Suppressor macrophage (primary cell): ENCODE measurements at regions not wholly inside any gene's neighbourhood (a gene's known extent, or its start where the extent isn't known, plus 50 kb on each side); places are given as distances from the start of the nearest gene placed in this dataset.
A peak's percentile ranks its signal among the peaks of the same experiment; 100 is the strongest.

Source experiments
- DNase-seq, 4 experiments: peaks; one replicate each; pipeline ENCODE4 v3.0.0-alpha.2; 2020 to 2022

DNA sequence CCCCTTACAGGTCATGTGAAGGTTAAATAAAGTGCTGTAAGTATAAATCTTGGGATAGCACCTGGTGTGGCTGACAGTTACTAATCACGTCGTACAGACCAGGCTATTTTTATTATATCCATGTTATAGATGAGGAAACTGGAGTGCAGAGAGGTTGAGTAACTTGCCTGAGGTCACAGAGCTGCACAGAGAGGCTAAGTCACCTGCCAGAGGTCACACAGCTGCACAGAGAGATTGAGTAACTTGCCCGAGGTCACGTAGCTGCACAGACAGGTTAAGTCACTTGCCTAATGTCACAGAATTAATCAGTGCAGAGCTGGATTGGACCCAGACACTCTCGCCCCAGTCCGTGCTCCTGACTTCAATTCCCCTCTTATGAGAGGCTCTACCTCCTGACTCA, 171.5 kb downstream of the NUP210 start:
- DNase-seq = no peak

DNA sequence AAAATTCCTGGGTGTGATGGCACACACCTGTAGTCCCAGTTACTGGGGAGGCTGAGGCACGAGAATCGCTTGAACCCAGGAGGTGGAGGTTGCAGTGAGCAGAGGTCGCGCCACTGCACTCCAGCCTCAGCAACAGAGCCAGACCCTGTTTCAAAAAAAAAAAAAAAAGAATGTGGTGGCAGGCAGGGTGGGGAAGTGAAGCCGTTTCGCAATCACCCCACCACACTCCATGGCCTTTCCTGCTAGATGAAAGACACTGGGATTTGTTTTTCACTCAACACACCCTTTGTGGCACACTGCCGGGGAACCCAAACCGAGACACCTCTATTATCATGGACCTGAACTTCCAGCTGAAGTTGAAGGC, 172.4 kb upstream of the IQSEC1 start:
- DNase-seq = peak; percentile 35 to 66 (median 53)

DNA sequence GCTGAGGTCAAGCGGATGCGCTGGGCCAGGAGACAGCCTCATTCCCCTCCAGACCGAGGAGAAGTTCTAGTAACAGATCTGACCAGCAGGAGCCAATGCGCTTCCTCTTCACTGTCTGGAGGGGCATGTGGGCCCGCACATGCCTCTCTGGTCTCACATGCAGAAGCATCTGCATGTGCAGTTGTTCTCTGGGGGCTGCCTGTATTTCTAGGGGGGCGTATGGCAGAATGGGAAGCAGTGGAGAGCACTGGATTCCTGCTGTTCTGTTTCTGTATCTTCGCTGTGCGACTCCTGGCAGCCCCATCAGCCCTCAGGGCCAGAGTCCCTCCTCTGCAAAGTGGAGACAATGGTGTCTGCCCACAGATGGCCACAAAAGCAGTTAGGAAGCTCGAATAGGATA, 170.4 kb upstream of the IQSEC1 start:
- no peak for DNase-seq

GRCh38 chr3:13242364-13242737, 169.1 kb upstream of the IQSEC1 start:
- DNase-seq = no peak

DNA sequence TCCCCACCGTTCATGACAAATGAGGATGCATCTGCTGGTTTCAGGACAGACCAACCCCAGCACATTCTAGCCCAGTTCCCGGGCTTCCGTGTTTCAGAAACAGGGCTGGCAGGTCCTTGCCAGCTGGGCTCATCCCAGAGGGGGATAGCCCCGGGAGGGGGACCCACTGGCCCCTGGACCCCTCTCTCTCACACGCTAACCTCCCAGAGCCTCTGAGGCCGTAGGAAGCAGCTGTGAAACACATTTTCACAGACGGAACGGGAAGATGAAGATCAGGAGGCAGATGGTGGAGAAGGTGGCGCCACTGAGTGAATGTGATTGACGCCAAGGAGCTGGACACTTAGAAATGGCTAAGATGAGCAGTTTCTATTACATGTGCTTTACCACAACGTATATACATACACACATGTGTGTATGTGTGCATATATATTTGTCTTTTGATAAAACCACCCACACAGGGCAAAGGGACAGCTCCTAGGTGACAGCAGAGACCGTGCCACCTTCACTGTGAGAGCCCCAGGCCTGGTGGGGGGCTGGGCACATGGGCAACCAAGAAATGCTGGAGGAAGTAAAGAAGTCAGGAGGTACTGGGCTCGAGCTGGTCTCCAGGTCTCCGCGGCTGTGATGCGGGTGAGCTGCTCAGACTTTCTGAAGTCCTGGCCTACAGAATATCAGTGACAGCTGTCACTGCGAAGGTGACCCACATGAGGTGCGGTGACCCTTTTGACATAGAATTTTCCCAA, 168.6 kb upstream of the IQSEC1 start:
- DNase-seq = no peak

DNA sequence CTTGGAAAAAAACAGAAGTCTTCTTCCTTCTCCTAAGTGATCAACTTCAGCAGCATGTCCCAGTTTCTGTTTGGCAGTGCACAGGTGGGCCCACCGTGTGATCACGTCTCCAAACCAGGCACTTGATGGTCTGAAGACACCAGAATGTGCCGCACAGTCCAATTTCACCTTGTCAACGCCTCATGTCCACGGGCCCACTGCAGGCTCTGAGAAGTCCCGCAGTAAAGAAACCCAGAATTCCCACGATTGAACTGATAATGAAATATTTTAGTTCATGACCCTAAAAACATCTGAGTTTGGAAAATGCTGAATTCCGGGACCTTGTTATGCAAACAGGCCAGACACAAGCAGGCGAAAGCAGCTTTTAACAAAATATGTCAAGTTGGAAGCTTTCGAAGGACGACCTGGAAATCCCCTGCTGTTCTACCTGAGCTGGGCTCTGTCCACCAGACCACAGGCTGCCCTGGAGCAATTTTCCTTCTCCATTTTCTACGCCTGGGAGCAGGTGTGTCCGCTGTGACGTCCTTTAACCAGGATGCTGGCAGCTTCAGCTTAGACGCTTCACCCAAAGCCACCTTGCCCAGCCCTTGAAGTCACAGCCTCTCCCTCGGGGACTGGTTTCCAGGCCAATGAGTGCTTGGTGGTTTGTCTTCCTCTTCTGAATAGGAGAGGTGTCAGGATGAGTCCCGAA, 167.8 kb upstream of the IQSEC1 start:
- DNase-seq = no peak

GRCh38 chr3:13239467-13239760, 166.2 kb upstream of the IQSEC1 start:
- no peak for DNase-seq

DNA sequence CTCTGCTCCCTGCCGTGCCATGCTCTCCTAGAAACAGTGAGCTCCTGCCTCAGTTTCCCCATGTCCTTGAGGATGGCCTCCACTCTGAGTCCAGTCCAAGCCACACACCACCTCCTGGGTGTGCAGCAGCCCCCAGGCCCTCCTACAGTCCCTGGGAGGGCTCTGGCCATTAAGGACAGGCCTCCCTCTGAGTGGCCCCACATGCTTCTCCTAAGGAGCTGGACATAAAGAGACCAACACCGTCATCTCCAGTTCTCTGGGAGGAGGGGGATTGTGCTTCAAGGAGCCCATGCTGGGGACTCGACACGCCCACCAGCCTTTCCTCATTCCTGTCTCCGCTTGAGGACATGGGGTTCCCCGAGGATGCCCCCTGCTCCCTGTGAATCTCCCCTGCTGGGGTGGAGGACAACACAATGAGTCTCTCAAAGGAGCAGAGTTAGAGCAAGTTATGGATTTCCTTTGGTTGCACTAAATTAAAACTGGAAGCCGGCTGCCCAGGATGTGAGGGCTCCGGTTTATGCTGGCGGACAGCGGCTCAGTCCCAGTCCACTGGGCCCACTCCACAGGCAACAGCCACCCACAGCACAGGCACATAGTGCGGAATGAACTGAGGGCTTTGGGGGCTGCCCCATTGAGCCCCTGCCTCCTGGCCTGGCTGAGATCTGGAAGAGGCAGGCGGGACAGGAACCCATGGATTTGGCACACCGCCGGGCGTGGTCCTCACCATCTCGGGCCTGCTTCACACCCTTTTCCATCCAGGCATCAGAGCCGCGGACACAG, 165.6 kb upstream of the IQSEC1 start:
- DNase-seq = no peak

DNA sequence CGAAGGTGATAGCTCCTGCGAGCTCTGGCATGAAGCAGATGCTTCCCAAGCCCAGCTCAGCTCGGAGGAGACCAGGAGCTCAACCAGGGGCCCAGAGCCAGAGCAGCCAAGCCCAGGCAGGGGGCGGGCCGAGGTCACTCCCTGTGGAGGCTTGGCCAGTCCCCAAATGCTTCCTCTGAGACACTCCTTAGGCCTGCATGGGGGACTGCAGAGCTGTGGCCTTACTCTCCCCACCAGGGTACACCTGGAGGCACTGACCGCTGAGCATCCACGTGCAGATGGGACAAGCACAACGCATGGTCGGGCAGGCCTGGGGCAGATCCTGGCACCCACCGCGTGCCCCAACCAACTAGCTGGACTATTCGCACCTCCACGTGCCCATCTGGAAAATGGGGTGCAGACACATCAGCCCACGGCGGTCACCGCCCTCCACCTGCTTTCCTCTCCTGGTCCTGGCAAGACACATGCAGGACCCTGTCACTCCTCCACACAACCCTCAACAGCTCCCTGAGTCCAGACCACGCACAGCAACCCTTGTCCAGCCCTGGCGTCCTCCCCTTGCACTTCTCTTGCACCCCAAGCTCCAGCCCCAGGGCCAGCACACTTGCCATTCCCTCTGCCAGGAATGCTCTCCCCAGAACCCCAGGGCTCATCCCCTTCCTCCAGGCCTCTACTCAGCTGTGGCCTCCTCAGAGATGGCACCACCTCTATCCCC, 164.7 kb upstream of the IQSEC1 start:
- DNase-seq = no peak

- DNase-seq = no peak
Observed at GRCh38 chr3:13236557-13237173, 163.4 kb upstream of the IQSEC1 start.

DNA sequence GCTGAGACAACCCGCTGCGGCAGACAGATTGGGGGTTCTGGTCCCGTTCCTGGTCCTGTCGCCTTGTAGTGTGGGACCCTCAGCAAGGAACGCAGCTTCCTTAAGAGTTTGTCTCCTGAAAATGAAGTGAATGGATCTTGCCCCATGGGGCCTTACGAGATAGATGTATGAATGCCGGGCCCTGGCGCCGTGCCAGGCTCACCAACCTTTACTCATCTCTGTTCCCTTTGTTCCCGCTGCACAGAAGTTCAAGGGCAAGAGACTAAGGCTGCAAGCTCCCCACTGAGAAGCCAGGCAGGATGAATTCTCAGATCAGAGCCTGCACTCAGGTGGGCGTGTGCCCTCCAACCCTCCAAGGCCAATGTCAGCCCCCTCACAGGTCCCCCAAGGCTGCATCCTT, 162.7 kb upstream of the IQSEC1 start:
- no peak for DNase-seq

DNA sequence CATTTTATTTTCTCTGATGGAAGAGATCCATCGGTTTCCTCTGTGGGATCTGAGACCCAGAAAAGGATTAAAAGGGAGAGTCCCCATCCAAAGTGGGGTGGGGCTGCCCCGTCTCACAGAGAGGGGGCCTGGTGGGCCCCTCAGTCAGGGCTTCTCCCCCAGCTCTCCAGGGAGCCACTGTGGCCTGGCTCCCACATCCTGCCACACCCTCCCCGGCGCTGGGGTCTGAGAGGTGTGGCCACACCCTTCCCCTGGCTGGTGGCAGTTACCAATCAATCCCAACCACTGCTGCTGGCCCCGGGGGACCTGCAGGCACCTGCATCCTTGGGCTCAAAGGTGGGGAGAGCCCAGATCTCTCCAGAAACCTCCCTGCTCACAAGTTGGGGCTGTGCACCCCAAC, 161.8 kb upstream of the IQSEC1 start:
- no peak for DNase-seq

- no peak for DNase-seq
Observed at GRCh38 chr3:13234666-13235065, 161.4 kb upstream of the IQSEC1 start.

DNA sequence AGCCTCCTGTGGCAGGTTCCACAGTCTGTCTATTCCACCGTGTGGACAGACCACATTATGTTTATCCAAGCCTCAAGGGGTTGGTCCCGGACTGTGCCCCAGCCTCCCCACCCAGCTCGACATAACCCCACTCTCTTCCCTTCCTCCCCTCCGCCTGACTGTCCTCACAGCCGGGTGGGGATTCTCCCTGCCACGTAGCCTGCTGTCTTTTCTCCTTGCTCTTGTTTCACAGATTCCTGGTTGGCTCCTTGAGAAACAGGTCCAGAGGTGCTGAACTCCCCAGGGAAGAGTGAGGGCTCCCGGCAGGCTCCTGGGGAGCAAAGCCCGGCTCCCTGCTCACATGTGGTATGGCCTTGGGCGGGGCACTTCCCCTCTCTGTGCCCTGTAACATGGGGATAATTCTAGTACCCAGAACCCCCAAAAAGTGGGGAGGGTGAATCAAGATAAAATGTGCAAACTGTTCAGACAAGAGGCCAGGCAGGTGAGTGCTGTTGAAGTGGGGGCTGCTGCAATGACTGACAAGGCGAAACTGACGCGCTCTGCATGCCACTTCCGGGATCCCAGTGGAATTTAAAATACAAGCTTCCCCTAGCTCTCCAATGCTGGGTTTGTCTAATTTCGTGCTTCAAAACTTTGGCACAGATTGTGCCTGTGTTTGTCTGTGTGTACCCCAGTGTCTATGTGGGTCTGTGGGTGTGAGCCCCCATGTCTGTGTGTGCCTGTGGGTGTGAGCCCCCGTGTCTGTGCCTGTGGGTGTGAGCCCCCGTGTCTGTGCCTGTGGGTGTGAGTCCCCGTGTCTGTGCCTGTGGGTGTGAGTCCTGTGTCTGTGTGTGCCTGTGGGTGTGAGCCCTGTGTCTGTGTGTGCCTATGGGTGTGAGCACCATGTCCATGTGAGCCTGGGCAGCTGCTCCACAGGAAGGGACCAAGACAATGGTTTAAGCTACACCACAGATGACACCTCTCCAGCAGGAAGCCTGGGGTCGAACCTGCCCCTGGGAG, 160.6 kb upstream of the IQSEC1 start:
- peak in 2 of 4 experiments; percentile 29 to 34 for DNase-seq

- no peak for DNase-seq
Observed at GRCh38 chr3:13231781-13232666, 158.8 kb upstream of the IQSEC1 start.

DNA sequence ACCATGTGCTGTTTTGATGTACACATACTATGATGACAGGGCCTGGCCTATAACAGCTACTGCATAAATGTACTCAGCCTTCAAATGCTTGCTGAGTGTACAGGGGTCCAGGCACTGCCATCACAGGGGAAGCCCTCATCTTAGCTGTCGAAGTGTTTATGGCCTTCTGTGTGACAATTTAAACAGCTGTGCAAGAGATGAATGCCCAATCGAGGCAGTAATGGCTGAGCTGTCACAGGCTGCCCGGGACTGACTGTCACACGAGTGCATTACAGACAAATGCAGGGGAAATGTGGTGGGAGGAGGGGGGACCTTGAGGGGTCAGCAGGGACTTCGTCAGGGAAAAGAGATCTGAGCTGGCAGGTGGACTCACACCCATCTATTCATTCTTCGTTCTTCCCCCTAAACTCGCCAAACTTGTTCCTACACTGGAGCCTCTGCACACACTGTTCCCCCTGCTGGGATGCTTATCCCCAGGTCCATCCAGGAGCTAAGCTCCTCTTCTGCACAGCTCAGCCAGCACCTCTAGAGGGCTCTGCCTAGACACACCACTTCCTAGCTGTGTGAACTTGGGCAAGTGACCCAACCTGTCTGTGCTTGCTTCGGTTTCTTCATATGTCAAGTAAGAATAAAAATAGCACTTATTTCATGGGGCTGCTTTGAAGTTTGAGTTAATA, 156.2 kb upstream of the IQSEC1 start:
- DNase-seq = peak in 3 of 4 experiments; percentile 23 to 39 (median 34)

DNA sequence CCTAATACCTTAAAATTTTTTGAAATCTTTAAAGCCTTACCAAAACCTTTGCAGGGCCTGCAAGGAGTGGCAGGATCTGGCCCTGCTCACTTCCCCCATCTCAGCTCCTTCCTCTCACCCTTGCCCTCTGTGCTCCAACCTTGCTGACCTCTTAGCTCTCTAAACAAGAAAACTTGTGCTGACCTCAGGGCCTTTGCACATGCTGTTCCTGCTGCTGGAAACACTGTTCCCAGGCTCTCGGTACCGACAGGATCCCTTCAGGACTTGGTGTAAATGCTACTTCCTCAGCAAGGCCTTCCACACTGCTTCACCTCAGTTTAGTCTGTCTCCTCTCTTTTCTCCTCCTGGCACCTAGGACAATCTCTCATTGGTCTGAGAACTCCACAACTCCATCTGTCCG, 155.4 kb upstream of the IQSEC1 start:
- DNase-seq = peak in 1 of 4 experiments; percentile 12

DNA sequence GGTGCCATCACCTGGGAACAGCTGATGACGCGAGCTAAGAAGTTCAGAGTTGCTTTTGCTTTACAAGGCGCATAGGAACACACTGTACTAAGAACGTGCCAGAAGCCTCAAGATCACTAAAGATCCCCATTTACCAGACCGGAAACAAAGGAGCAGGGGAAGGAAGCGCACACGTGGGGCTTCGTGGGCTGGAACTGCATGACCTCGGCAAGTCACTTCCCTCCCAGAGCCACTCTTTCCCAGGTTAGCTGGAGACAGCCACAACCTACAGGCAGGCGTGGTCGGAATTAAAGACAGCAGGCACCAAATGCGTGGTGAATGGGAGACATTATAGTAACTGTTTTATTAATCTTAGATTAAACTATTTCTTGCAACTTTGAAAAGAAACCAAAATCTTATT, 154.9 kb upstream of the IQSEC1 start:
- DNase-seq = peak in 3 of 4 experiments; percentile 28 to 48 (median 31)

DNA sequence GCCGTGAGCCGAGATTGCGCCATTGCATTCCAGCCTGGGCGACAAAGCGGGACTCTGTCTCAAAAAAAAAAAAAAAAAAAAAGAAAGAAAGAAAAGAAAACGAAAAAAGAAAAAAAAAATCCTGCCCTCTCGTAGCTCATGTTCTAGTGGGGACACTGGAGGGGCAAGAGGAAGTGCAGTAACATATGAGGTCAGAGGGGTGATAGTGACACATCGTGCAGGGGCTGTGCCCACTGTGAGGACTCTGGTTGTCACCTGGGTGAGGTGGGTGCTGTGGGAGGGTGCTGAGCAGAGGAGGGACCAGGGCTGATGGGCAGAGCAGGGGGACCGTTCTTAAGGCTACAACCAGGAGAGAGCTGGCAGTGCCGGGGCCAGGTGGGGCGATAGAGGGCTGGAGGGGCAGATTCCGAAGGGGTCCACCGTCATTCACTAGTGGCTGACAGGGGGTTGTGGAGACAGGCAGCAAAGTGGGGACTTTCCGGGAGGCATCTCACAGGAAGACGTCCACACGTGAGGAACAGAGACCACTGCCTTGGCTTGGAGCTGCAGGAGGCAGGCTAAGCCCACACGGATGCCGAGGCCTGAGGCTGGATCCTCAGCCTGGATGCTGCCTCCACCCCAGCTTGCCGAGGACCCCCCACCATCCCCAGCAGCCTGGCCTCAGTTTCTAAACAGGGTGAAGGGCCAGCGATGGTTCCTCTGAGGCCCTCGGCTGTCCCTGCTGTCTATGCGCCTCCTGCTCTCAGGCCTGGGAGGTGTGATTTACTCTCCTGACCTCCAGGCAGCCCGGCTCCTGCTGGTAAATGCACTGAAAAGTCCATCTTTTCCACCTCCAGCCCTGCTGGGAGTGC, 154.3 kb upstream of the IQSEC1 start:
- no peak for DNase-seq
